ENCODE measurements at regions not wholly inside any gene's neighbourhood (a gene's known extent, or its start where the extent isn't known, plus 50 kb on each side); places are given as distances from the start of the nearest gene placed in this dataset.

DNA sequence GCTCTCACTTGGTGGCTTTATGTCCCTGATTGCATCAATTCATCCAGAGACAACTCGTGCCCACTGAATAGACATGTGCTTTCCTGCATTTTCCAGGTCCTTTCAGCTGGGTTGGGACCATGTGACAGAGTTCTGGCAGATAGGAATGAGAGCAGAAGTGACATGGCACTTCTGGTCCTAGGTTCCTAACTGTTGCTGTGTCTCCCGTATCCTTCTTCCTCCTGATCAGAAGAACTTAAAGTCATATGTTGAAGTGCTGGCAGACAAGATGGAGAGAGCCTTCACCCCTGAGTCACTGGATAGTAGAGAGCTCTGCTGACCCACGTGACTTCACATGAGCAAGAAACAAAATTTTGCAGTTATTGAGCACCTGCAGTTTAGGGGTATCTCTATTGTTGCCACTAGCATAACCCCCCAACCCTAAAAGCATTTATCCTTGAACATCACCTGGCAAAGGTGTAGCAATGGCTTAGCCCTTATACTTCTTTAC lies 80.0 kb downstream of the NREP start:
- no peak overlapping the region for H3K4me3 Mint-ChIP-seq (ENCODE audit: unreplicated experiment)
- peaks cover 2% of the 10 kb centered on the region for H3K9me3 Mint-ChIP-seq (ENCODE audit: unreplicated experiment)
- H3K36me3 Mint-ChIP-seq (ENCODE audit: unreplicated experiment): no peaks in the 10 kb centered on the region
- no peak for TF ChIP-seq CTCF (IDR thresholded peaks at IDR 0.05; ENCODE audit: partially characterized antibody, unreplicated experiment)
- no peak overlapping the region for H3K27ac Mint-ChIP-seq (ENCODE audit: unreplicated experiment)
- DNase-seq: no peak
- peaks cover 21% of the 10 kb centered on the region for H3K4me1 Mint-ChIP-seq (ENCODE audit: low read depth, unreplicated experiment)
- peaks cover 3% of the 10 kb centered on the region for H3K27me3 Mint-ChIP-seq (ENCODE audit: unreplicated experiment)

DNA sequence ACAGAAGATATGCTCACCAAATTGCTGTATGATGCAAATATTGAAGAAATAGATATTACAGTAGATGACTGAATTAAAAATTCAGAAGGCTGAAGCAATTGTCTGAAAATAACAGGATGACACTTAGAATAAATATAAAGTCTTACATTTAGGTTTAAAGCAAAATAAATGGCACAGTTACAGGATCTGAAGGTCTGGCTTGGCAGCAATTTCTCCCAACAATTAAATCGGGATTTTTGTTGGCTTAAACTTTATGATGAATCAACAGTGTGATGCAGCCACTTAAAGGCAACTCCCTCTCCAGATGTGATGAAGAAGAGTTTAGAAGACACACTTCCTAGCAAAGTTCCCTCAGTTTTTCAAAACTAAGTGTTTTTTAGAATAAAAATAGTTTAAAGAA lies 80.5 kb downstream of the NREP start:
- peaks cover 20% of the 10 kb centered on the region for H3K4me1 Mint-ChIP-seq (ENCODE audit: low read depth, unreplicated experiment)
- no peak overlapping the region for H3K4me3 Mint-ChIP-seq (ENCODE audit: unreplicated experiment)
- peaks cover 3% of the 10 kb centered on the region for H3K27me3 Mint-ChIP-seq (ENCODE audit: unreplicated experiment)
- no peaks in the 10 kb centered on the region for H3K36me3 Mint-ChIP-seq (ENCODE audit: unreplicated experiment)
- no peak for TF ChIP-seq CTCF (IDR thresholded peaks at IDR 0.05; ENCODE audit: partially characterized antibody, unreplicated experiment)
- H3K9me3 Mint-ChIP-seq (ENCODE audit: unreplicated experiment): peaks cover 2% of the 10 kb centered on the region
- no peak for DNase-seq
- no peak overlapping the region for H3K27ac Mint-ChIP-seq (ENCODE audit: unreplicated experiment)

DNA sequence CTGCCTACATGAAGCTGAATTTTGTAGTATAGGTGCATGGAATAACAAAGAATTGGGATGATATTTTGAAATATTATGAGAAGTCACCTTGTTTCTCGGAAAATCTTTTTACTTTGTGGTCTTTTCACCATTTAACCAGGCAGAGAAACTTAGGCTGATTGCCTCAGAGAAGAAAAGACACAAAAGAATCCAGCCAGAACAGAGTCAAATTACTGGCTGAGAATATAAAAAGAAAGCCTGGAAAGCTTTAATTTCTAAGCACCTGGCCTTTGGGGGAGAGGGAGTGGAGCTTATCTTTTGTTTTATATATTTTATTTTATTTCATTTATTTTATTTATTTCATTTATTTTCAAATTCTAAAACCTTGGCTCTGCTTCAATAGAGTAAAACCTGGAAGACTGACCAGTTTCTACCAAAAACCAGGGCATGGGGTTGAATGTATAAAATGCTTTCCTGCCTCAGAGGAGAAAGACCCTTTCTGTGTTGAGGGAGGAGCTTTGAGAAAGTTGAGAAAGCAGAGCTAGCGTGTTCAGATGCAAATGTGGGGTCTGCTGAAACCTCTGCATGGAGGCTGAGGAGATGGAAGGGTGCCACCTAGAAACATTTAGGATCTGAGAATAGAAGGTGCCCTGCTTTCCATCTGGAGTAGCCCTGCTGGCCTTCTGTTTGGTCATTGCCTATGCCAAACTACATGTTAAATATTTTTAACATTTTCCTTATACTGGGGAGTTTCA lies 81.6 kb downstream of the NREP start:
- Mint-ChIP-seq H3K27ac (ENCODE audit: unreplicated experiment) (no peak overlapping the region), H3K36me3 (ENCODE audit: unreplicated experiment) (no peaks in the 10 kb centered on the region), H3K4me1 (ENCODE audit: low read depth, unreplicated experiment) (peaks cover 10% of the 10 kb centered on the region), H3K9me3 (ENCODE audit: unreplicated experiment) (no peaks in the 10 kb centered on the region), H3K4me3 (ENCODE audit: unreplicated experiment) (no peak overlapping the region), H3K27me3 (ENCODE audit: unreplicated experiment) (peaks cover 2% of the 10 kb centered on the region)
- no peak for TF ChIP-seq CTCF (IDR thresholded peaks at IDR 0.05; ENCODE audit: partially characterized antibody, unreplicated experiment)
- DNase-seq: no peak

GRCh38 chr5:111673891-111674626 lies 82.9 kb downstream of the NREP start:
- Mint-ChIP-seq H3K4me3 (ENCODE audit: unreplicated experiment) (no peak overlapping the region), H3K4me1 (ENCODE audit: low read depth, unreplicated experiment) (peaks cover 9% of the 10 kb centered on the region), H3K27me3 (ENCODE audit: unreplicated experiment) (peaks cover 2% of the 10 kb centered on the region), H3K36me3 (ENCODE audit: unreplicated experiment) (no peaks in the 10 kb centered on the region), H3K27ac (ENCODE audit: unreplicated experiment) (no peak overlapping the region), H3K9me3 (ENCODE audit: unreplicated experiment) (no peaks in the 10 kb centered on the region)
- no peak for TF ChIP-seq CTCF (IDR thresholded peaks at IDR 0.05; ENCODE audit: partially characterized antibody, unreplicated experiment)
- DNase-seq: no peak

DNA sequence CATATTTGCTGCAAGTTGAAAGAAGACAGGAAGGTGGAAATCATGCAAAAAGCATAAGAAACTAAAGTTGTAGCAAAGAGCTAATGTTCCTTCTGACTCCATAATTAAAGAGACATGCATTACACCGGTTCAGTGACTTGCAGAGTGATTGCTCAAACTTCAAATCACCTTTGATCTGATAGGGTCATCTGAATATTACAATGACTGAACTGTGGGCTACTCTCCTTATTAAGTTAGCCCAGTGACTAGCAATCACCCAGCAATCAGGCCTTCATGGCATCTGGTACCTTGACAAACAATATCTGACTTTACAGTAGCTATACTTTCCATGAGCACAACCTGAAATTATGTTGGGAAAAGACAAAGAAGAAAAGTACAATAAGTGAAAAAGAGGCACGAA lies 84.9 kb downstream of the NREP start:
- DNase-seq: no peak
- no peak for TF ChIP-seq CTCF (IDR thresholded peaks at IDR 0.05; ENCODE audit: partially characterized antibody, unreplicated experiment)
- H3K27ac Mint-ChIP-seq (ENCODE audit: unreplicated experiment): no peak overlapping the region
- no peak overlapping the region for H3K4me3 Mint-ChIP-seq (ENCODE audit: unreplicated experiment)
- H3K36me3 Mint-ChIP-seq (ENCODE audit: unreplicated experiment): no peaks in the 10 kb centered on the region
- H3K27me3 Mint-ChIP-seq (ENCODE audit: unreplicated experiment): peaks cover 2% of the 10 kb centered on the region
- peaks cover 9% of the 10 kb centered on the region for H3K4me1 Mint-ChIP-seq (ENCODE audit: low read depth, unreplicated experiment)
- no peaks in the 10 kb centered on the region for H3K9me3 Mint-ChIP-seq (ENCODE audit: unreplicated experiment)
